Right kidney (tissue), 1 donor: ENCODE measurements at regions not wholly inside any gene's neighbourhood (a gene's known extent, or its start where the extent isn't known, plus 50 kb on each side); places are given as distances from the start of the nearest gene placed in this dataset.
"Not testable (repeated sequence)": the region's sequence is repeated elsewhere in the genome, so short reads cannot be mapped to it uniquely, and the experiment has no call there.

Experiments
- DNase-seq: peaks from one replicate; pipeline ENCODE4 v3.0.0-alpha.2; 2016

DNA sequence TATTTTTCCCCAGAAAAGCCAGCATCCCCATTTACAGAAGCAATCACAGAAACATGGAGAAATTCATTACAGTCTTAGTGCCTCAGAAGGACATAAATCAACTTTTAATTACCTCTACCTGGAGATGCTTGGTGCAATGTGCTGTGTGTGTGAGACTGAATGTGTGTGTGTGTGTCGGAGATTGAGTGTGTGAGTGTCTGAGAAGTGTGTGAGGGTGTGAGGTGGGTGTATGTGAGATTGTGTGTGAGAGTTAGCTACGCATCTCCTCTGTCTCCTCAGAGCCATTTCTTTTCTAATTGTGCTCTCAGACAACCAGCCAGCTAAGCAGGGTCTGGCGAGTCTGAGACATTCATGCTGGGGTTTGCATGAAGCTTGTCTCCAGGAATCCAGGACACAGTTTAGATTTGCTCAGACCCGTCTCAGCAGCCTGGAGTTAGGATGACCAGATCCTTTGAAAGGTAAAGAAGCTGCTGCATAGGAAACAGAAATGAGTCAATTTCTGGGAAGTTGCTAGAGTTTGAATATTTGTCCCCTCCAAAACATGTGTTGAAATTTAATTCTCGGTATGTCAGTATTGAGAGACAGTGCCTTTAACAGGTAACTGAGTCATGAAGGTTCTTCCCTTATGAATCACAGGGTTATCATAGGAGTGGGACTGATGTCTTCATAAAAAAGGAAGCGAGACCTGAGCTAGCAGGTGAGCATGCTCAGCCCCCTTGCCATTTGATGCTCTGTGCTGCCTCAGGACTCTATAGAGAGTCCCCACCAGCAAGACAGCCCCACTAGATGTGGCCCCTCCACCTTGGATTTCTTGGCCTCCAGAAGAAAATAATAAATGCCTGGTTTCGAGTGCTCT is 199.0 kb upstream of the PLGLB2 start:
- DNase-seq, result not testable (repeated sequence)

DNA sequence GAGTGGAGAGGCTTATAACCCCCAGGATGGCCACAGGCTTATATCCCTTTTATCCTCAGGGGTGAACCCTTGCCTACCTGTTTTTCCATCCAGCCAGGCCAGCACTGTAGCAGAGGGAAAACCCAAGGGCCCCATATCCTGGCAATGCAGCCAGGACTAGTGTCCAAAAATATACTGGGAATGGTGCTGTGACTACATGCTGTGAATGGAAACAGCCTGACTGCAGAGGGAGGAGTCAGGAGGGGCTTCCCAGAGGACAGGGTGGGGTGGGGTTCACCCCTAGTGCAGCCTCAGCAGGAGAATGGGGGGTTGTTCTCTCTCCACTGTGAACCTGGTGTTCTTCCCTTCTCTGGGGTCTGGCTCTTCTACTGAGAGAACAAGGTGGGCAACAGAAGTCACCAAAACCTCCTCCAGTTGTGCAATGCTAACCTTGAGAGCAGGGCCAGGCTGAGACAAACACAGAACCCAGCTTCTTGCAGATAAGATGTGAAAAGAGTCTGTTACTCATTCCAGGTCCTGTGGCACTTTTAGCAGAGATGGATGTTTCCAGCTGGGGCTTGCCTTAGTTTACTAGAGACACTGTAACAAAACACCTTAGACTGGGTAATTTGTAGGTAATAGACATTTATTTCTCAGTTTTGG is 198.2 kb upstream of the PLGLB2 start:
- DNase-seq, result not testable (repeated sequence)

DNA sequence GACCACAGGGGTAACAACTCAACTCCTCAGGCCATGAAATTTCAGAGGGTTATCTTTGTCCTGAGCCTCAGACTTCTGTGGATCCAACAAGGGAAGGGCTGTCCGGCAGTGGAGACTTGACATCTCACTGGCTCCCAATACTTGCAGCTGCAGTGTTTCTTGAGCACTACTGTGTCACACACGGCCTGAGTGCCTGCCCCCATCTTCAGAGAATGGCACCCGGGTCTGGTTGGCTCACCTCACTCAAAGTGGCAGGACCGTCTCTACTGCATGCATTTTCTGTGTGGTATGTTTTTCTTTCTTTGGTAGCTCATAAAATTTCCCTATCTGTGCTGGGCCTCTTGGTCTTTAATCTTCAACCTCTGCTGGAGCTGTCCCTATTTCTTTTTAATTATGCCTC is 193.2 kb upstream of the PLGLB2 start:
- not testable (repeated sequence) for DNase-seq

DNA sequence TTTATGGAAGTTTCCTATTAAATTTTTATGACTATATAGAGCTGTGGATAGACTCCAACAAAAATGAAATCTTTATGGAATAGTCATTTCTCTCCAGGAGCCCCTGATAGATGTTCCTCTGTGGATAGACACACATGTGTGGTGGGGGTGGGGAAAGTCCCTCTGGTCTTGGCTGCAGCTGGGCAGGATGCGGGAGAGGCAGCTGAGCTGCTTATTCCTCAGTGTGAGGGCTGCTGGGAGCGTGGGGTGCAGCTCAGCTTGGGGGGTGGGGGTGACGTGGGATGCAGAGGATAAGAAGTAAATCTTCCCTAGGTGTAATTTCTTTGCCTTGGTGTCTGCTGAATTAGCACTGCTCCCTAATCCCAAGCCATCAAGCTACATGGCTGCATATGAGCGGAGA is 192.8 kb upstream of the PLGLB2 start:
- DNase-seq, result not testable (repeated sequence)

DNA sequence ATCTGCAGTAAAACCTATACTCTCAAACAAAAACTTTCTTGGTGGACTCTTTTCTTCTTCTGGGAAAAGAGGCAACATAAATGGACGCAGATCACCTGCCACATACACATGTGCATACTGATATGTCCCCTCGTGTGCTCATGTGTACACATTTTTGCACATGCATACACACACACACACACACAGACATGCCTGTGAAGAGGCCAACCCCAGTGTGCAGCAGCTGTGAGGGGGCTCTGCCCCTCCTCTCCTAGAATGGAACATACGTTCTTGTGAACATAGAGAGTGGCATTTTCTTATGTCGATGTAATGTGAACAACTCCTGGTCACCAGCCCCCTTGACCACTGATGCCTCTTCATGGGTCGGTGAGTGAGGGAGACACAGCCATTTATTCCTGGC is 188.9 kb upstream of the PLGLB2 start:
- DNase-seq, result not testable (repeated sequence)

DNA sequence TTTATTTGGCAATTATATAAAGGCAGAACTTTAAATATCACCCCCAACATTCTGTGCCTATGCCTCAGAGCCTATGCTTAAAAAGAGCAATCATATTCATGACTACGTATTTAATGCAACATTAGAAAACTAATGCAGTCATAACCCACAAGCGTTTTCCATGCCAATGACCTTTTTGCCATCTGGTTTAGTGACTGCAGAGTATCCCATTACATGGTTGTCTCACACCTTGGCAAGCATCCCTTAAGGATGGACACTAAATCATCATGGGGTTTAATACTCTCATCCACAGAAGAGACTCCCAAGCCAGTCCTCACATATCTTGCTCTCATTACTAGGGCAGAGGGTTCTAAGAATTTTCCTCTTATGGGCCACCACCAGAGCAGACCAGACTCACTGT is 188.2 kb upstream of the PLGLB2 start:
- not testable (repeated sequence) for DNase-seq

DNA sequence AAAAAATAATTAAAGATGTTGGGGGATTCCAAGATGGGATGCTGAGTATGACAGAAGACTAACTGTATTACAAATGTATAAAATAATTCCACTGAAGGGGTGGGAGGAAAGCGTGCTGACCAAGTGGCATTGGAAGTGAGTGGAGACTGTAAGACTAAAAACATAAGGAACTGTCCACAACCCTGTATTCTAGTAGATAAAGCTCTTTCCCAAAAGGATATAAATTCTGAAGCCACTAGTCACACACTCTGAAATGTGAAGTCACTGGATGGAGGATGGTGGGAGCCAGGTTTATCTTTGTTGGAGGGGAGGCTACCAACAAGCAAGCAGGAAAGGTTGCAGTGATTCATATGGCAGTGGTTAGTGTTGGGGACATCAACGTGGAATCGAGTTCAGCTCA is 182.8 kb upstream of the PLGLB2 start:
- not testable (repeated sequence) for DNase-seq

DNA sequence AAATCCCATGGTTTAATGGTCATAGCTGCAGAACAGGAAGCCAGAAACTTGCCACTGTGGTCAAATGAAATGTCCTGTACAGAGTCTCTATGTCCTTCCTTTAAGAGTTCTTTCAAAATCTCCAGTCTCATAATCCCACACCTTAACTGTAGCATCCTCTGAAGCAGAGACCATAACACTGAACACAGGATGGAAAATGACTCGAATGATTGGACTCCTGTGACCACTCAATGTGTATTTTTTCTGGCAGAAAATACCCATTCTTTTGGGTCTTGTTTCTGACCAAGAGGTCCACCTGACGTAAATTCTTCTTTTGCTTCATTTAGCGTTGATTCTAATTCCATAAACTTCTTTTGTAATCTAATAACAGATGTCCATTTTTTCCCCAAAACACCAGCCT is 181.4 kb upstream of the PLGLB2 start:
- not testable (repeated sequence) for DNase-seq

DNA sequence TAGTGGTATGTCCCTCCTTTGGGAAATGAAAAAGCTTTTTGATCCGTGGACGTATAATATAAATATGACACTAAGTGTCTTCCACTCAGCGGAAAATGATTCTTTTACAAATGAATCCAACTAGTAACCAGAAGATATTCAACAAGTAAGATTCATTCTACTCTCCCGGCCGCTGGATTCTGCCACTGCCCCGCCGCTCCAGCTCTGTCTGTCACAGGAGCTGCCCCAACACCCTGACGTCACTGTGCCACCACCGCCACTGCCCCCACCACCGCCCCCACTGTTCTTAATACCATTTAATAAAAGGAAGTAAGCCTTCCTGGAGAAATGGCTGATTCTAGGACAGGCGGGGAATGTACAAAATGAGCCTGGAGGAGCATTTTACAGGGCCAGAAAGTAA is 180.8 kb upstream of the PLGLB2 start:
- DNase-seq, result not testable (repeated sequence)

DNA sequence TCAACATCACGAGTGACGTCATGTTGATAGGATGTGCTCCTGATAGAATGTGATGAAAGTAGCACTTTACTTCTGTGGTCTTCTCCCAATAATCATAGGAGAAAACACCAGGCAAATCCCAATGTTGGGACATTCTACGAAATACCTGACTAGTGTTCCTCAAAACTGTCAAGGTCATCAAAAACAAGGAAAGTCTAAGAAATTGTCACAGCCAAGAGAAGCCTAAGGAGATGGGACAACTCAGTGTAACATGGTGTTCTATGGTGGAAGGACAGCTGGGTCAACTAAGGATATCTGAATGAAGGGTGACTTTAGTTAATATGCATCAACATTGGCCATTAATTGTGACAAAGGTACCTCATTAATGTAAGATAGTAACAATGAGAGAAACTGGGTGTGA is 180.0 kb upstream of the PLGLB2 start:
- not testable (repeated sequence) for DNase-seq

DNA sequence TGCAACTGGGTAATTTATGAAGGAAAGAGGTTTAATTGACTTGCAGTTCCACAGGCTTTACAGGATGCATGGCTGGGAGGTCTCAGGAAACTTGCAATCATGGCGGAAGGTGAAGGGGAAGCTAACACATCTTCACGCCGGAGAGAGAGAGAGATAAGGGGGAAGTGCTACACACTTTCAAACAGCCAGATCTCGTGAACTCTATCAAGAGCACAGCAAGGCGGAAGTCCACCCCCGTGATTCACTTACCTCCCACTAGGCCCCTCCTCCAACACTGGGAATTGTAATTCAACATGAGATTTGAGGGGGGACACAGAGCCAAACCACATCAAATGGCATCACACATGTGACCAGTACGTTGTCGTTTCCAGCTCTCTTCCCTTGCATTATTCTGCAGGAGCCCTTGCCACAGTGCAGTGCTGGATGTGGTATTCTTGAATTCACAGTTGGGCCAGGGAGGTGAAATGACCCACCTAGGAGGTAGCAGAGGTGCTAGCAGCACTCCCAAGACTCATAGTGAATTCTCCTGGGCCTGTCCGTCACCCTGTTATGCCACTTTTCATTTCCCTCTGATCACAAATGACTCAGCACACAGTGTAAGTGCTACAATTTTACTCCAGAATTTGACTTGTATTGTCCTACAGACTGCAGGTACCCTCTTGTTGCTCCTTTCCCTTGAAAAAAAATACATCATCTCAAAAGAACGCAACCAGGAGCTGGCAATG is 179.2 kb upstream of the PLGLB2 start:
- DNase-seq, result not testable (repeated sequence)

DNA sequence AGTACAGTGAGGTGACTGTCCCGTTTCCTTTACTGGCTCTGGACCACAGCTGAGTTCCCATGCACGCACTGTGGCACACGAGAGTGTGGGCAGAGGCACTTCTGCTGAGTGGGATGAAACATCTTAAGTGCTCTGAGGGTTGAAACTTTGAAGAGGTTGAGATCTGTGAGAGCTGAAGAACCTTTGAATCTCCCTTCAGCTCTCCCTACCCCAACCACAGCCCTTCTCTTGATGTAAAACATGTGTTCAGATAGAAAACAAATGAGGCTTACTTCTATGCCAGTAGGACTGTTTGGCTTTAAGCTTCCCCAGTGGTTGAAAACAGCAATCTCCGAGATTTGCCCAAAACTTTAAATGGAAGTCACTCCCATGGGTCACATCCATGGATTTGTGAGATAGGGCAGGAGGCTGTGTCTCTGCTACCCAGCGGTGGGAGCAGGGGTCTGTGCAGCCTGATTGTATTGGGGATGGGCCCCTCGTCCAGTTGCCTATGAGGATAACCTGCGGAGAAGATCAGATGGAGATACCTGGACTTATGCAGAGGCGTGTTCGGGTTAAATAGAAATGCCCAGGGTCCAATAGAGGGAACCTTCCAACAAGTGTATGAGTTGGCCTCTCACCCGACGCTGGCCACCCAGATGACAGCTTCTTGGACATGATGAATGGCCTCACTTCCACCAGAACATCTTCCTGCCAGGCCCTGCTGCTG is 178.0 kb upstream of the PLGLB2 start:
- DNase-seq, result not testable (repeated sequence)

DNA sequence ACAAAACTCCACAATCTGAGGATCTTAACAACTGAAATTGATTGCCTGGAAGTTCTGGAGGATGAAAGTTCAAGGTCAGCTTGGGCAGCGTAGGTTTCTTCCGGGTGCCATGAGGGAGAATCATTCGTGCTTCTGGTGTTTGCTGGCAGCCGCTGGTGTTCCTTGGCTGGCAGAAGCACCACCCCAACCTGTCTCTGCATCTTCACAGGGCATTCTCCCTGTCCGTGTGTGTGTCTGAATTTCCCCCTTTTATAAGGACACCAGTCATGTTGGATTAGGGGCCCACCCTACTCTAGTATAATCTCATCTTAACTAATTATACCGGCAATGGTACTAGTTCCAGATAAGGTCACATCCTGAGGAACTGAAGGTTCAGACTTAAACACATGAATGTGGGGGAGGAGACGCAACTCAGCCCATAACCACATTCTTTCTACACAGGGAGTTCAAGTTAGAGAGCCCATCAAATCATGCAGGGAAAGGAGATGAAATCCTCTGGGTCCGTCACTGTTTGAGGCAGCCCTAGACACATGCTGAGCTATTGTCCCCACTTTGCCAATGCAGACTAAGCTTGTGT is 175.9 kb upstream of the PLGLB2 start:
- DNase-seq, result not testable (repeated sequence)

DNA sequence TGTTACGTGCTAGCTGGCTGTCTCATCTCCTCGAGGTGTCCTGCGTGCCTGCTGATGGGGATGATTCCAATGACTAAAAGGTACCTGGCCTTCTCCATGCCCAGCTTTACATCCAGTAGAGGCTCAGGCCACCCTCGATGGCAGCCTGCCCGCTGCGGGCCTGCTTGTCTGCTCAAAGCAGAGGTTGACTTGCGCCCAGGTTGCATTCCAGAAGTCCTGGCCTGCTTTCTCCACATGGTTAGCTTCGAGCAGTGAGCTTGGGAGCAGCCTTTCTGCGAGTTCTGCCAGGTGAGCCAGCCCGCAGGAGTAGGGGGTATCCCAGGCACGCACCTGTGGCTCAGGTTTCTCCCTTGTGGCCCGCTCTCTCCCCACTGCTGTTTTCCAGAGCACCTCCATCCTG is 175.0 kb upstream of the PLGLB2 start:
- DNase-seq, result not testable (repeated sequence)

DNA sequence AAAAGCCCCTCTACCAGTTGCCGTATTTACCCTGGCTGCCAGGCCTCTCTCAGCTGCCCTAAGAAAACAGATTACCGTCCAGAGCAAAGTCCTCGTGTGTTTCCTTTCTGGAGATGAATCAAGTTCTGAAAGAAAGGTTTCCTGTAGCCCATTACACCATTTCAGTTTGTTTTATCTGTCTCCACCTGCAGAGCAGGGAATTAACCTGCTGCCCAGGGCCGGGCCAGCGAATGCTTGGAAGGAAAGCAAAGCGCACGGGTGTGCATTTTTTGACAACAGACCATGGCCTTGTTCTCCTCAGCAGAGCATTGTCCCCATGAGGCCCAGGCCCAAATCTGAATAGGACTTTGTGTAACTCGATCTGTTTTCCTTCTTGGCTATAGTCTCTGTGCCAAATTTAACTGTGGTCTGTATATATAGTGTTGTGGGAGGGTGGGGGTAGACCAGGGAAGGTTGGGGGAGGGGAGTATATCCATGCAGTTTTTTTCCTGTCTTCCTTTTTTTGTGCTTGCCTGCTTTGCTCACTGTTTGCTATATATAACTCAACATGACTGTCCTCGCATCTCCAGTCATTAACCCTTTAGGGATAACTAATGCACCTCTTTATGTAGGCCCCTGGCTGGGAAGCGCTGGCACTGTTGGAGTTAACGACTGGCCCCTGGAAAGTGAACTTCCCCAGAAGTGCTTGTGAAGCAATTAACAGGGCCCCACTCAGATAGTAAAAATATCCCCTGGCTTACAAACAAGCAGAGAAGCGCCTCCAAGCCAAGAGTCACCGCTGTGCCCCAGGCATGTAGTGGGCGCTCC is 174.3 kb upstream of the PLGLB2 start:
- DNase-seq, result not testable (repeated sequence)

DNA sequence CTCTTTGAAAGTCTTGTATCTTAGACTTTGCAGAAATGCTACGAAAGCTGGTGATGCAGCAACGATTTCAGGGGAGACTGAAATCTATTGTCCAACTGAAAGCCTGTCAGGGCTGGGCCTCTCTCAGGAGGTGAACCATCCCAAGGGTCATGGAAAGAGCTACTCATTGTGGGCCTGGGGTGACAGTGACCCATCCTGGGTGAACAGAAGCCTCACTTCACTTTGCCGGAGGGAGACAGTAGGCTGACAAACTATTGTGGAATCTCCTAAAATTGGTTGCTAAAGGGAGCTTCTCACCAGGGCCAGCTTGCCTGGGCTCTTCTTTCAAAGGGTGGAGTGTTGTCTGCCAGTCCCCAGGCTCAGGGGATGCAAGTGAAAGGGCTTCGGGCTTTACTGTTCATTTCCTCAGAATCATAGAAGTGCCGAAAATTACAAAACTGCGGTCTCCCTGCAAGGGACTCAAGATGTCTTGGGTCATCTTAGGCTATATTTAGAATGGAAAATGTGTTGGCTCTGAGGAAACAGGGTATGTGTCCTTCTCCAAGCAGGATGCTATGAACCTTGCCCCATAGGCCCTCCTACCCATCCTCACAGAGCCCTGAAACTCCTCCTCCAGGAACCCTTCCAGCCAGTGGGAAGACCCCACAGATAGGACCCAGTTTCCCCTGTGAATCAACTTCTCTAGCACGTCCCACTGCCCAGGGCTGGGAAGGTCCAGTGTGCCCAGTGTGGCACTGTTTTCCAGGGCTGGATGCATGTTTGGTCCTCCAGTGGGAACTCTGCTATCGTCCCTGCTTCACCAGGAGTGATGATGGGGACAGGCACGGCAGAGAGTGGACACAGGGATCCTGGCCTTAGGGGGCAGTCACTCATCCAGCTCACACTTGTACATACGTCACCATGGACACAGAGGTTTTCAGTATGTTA is 173.4 kb upstream of the PLGLB2 start:
- not testable (repeated sequence) for DNase-seq

DNA sequence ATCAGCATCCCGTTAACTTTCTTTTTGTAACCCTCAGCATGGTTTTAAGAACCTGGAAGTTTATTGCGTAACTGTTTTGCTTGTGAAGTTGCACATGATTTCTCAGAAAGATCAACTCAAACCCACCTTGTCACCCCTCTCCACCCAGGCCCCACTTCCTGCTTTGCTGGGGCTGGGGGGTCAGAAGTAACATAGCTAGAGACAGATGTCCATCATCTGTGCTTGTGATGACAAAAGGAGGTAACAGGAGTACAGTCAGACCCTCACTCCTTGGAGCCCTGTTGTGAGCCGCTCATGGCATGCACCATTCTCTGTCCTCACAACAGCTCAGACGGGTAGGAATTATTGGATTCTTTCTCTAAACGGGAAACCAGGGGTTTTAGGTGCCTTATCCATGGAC is 172.7 kb upstream of the PLGLB2 start:
- not testable (repeated sequence) for DNase-seq

DNA sequence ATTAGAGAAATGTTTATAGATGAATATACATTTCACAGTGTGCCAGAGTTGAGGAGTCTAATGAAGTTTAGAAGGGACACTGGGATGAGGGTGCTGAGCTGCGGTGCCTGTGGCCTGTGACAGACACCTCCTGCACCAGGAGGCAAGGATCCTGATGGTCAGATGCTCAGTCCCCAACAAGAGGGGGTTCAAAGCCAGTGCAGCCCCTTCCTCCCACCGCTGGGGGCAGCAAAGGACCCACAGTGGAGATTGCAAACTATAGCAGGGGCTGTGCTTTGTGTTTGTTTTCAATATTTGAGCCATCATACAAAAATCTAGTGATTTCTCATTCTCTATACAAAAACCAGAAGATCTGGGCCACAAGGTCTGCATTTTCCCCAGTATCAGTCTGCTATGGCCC is 170.5 kb upstream of the PLGLB2 start:
- not testable (repeated sequence) for DNase-seq

DNA sequence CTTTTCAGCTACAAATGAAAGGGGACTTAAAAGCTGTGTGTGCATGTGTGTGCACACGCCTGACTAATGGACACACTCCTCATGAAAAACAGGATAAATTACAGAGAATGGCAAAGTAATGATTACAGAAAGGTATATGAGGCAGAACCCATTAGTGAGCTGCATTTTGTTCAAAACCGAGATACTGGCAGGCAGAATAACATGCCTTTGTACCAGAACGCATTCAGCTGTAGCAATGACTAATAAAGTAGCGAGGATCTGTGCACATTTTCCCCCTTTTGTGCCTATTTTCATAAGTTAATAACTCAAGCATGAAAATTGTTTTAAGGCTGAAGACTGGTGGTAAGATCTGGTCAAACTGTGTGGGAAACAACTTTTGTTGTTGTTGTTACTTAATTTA is 165.7 kb upstream of the PLGLB2 start:
- not testable (repeated sequence) for DNase-seq

DNA sequence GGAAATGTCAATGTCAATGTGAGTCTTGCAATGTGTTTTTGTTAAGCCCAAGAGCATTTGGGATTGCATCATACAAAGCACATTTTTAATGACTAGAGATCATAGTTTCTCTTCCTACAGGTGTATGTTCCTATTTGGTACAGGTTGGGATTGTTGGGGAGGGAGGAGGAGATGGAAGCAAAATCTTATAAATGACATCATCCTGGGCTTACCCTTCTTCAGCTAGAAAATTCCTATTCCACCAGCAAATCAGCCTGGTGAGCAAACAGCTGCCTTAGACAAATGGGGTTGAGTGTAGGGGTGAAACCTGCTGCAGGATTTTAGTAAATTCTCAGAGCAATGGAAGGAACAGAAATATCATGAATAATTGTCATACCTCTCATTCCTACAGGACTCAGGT is 165.3 kb upstream of the PLGLB2 start:
- DNase-seq, result not testable (repeated sequence)
